ENCODE measurements at regions not wholly inside any gene's neighbourhood (a gene's known extent, or its start where the extent isn't known, plus 50 kb on each side); places are given as distances from the start of the nearest gene placed in this dataset.

GRCh38 chr20:22431419-22431818, 153.0 kb downstream of the FOXA2 start:
- DNase-seq (ENCODE audit: low read depth): no peak

- no peak for DNase-seq (ENCODE audit: low read depth)
These were observed 153.6 kb downstream of the FOXA2 start for GRCh38 chr20:22430746-22431168.

GRCh38 chr20:22430154-22430745, 154.1 kb downstream of the FOXA2 start:
- DNase-seq (ENCODE audit: low read depth): peak; percentile 63

GRCh38 chr20:22429175-22430153, 154.9 kb downstream of the FOXA2 start:
- DNase-seq (ENCODE audit: low read depth): no peak

GRCh38 chr20:22428051-22428450, 156.3 kb downstream of the FOXA2 start:
- DNase-seq (ENCODE audit: low read depth): peak; percentile 24

- no peak for DNase-seq (ENCODE audit: low read depth)
These were observed 157.6 kb downstream of the FOXA2 start for GRCh38 chr20:22426772-22427171.

GRCh38 chr20:22425344-22426295, 158.8 kb downstream of the FOXA2 start:
- no peak for DNase-seq (ENCODE audit: low read depth)

GRCh38 chr20:22423190-22423832, 161.1 kb downstream of the FOXA2 start:
- DNase-seq (ENCODE audit: low read depth): no peak

- DNase-seq (ENCODE audit: low read depth): no peak
These were observed 164.2 kb downstream of the FOXA2 start for GRCh38 chr20:22420116-22420598.

- DNase-seq (ENCODE audit: low read depth): no peak
These were observed 165.6 kb downstream of the FOXA2 start for GRCh38 chr20:22418738-22419137.

- DNase-seq (ENCODE audit: low read depth): peak; percentile 72
These were observed 170.0 kb downstream of the FOXA2 start for GRCh38 chr20:22414305-22414742.

GRCh38 chr20:22412977-22413868, 171.1 kb downstream of the FOXA2 start:
- no peak for DNase-seq (ENCODE audit: low read depth)

GRCh38 chr20:22411627-22412450, 172.5 kb downstream of the FOXA2 start:
- peak; percentile 90 for DNase-seq (ENCODE audit: low read depth)

- DNase-seq (ENCODE audit: low read depth): no peak
These were observed 173.1 kb downstream of the FOXA2 start for GRCh38 chr20:22411286-22411626.

- DNase-seq (ENCODE audit: low read depth): no peak
These were observed 173.7 kb downstream of the FOXA2 start for GRCh38 chr20:22410556-22411130.

- DNase-seq (ENCODE audit: low read depth): no peak
These were observed 175.6 kb downstream of the FOXA2 start for GRCh38 chr20:22408521-22409402.

GRCh38 chr20:22407237-22408193, 176.9 kb downstream of the FOXA2 start:
- no peak for DNase-seq (ENCODE audit: low read depth)

Data from RPMI7951 (cell line).